GM12878 (cell line): ENCODE measurements at regions not wholly inside any gene's neighbourhood (a gene's known extent, or its start where the extent isn't known, plus 50 kb on each side); places are given as distances from the start of the nearest gene placed in this dataset.

ENCODE experiments used
- ATAC-seq: fragments of 200-7000 bp; cut with Tn5 transposase; 3 replicates; pipeline ENCODE4 v1.9.1; 2020; ENCODE audit warnings: mild to moderate bottlenecking, moderate library complexity
- BruUV-seq: library from RNA; stranded (reverse); fragments of 400-500 nt; replicated peaks from 2 replicates; lab custom pipeline; 2021; lab: Mats Ljungman, UMichigan
- CTCF ChIA-PET: fragments of 300-600 bp; sonication (Branson Sonifier 250); formaldehyde crosslinking; extraction: SDS; loops from one replicate; lab custom pipeline; 2021; ENCODE audit warnings: inconsistent platforms; lab: Yijun Ruan, JAX
- POLR2A ChIA-PET: fragments of 350-600 bp; formaldehyde crosslinking; extraction: SDS; loops from one replicate; lab custom pipeline; 2021; ENCODE audit warnings: inconsistent platforms; lab: Charles Lee
- RAD21 ChIA-PET: fragments of 300-600 bp; sonication (Branson Sonifier 250); formaldehyde crosslinking; loops from one replicate; lab custom pipeline; 2023; ENCODE audit warnings: antibody characterized with exemption; ENCODE audit not compliant: unreplicated experiment; lab: Charles Lee
- SMC1A ChIA-PET: fragments of 300-600 bp; sonication (Branson Sonifier 250); formaldehyde crosslinking; loops from one replicate; lab custom pipeline; 2023; ENCODE audit not compliant: unreplicated experiment, uncharacterized antibody; lab: Charles Lee
- DNase-seq: peaks from one replicate; pipeline ENCODE4 v3.0.0-alpha.2; 2011; ENCODE audit warnings: low read depth, low spot score
- FAIRE-seq: peaks from 3 replicates; lab custom pipeline; 2011; peaks lifted over from hg19 to GRCh38; lab: Jason Lieb, UNC
- H2AFZ ChIP-seq: 2 replicates; pipeline ENCODE4 v1.6.0; 2011; ENCODE audit warnings: low read depth, low read length, control low read depth; ENCODE audit not compliant: control insufficient read depth
- H3K27ac ChIP-seq: 2 replicates; pipeline ENCODE4 v1.5.1; 2011; ENCODE audit warnings: control low read depth; ENCODE audit not compliant: control insufficient read depth, insufficient read depth
- H3K27me3 ChIP-seq, 2 experiments: replicated peaks in 1 of 2; 2 replicates each; pipeline versions ENCODE4 v1.6.0 to v1.6.1; 2011; ENCODE audit warnings: low read length in 1 of 2; ENCODE audit not compliant: control insufficient read depth in 2 of 2, insufficient read depth in 2 of 2
- H3K36me3 ChIP-seq, 2 experiments: 2 replicates each; pipeline ENCODE4 v1.5.1; 2011; ENCODE audit warnings: low read length in 1 of 2; ENCODE audit not compliant: control insufficient read depth in 2 of 2, insufficient read depth in 2 of 2
- H3K4me1 ChIP-seq: 2 replicates; pipeline ENCODE4 v1.6.1; 2011; ENCODE audit warnings: mild to moderate bottlenecking, low read length, moderate library complexity, mixed read lengths; ENCODE audit not compliant: control insufficient read depth, insufficient read depth
- H3K4me2 ChIP-seq: 2 replicates; pipeline ENCODE4 v1.6.0; 2011; ENCODE audit warnings: control low read depth; ENCODE audit not compliant: control insufficient read depth, insufficient read depth
- H3K4me3 ChIP-seq: fragments of 200-600 bp; sonication (generic); 2 replicates; pipeline ENCODE4 v1.5.1; 2016
- H3K79me2 ChIP-seq: 2 replicates; pipeline ENCODE4 v1.6.0; 2011; ENCODE audit warnings: low read length; ENCODE audit not compliant: control insufficient read depth, insufficient read depth
- H3K9ac ChIP-seq: 2 replicates; pipeline ENCODE4 v1.8.0; 2011; ENCODE audit warnings: low read length, control low read depth, mixed read lengths; ENCODE audit not compliant: control insufficient read depth, insufficient read depth
- H3K9me3 ChIP-seq: replicated peaks from 3 replicates; pipeline ENCODE4 v1.5.1; 2011; ENCODE audit warnings: mild to moderate bottlenecking, low read length; ENCODE audit not compliant: control insufficient read depth, insufficient read depth
- H4K20me1 ChIP-seq: 2 replicates; pipeline ENCODE4 v1.6.0; 2011; ENCODE audit not compliant: control insufficient read depth, insufficient read depth
- IKZF2 ChIP-seq, 2 experiments: fragments of 450-650 bp; IDR thresholded peaks; 2 replicates each; pipeline ENCODE4 v1.6.1; 2017; ENCODE audit warnings: mild to moderate bottlenecking in 2 of 2, moderate library complexity in 2 of 2
- KDM1A ChIP-seq: fragments of 200-600 bp; sonication (generic); IDR thresholded peaks from 2 replicates; pipeline ENCODE4 v1.6.1; 2016; ENCODE audit warnings: borderline replicate concordance
- MYB ChIP-seq: fragments of 150-350 bp; IDR thresholded peaks from 2 replicates; pipeline ENCODE4 v1.6.1; 2014; ENCODE audit warnings: mild to moderate bottlenecking, low read depth, low read length, borderline replicate concordance
- PAX5 ChIP-seq: IDR thresholded peaks from 2 replicates; pipeline ENCODE4 v1.6.1; 2011; ENCODE audit warnings: low read depth, low read length, borderline replicate concordance
- PAX8 ChIP-seq: fragments of 450-650 bp; IDR thresholded peaks from 2 replicates; pipeline ENCODE4 v1.6.1; 2017; ENCODE audit warnings: mild to moderate bottlenecking, moderate library complexity
- REST ChIP-seq: IDR thresholded peaks from 2 replicates; pipeline ENCODE4 v1.6.1; 2012; ENCODE audit warnings: mild to moderate bottlenecking, low read depth, low read length
- WGBS: methylation state at CpG from one replicate; pipeline ENCODE4 v1.1.6; 2016; ENCODE audit warnings: low lambda C conversion rate; ENCODE audit not compliant: insufficient replicate concordance, insufficient coverage; ENCODE audit errors: missing lambda C conversion rate; 5-methylcytosine and 5-hydroxymethylcytosine counted together
- in situ Hi-C: fragments of 300-500 bp; cut with MboI; formaldehyde crosslinking; loops from 9 replicates; pipeline ENCODE4 v1.14.3; 2018; ENCODE audit warnings: mixed read lengths
- intact Hi-C: fragments of 100-400 bp; cut with micrococcal nuclease; formaldehyde crosslinking; loops from one replicate; pipeline ENCODE4 v1.14.2; 2022; ENCODE audit not compliant: unreplicated experiment
- TF ChIP-seq, protein P1 (sequence below): fragments of 450-650 bp; IDR thresholded peaks from 2 replicates; pipeline ENCODE4 v1.6.1; 2018; ENCODE audit warnings: borderline replicate concordance, mild to moderate bottlenecking; ENCODE audit not compliant: partially characterized antibody
- TF ChIP-seq, protein P2 (sequence below): fragments of 450-650 bp; formaldehyde crosslinking; IDR thresholded peaks from 2 replicates; pipeline ENCODE4 v1.5.0; 2022; ENCODE audit warnings: mild to moderate bottlenecking, missing genetic modification characterization

- intact Hi-C loops (no loop called here), in situ Hi-C loops (no loop called here)
Observed at GRCh38 chr14:44567997-44568396, 60.9 kb upstream of the FSCB start.

More at GRCh38 chr14:44567997-44568396, 60.9 kb upstream of the FSCB start:
- POLR2A ChIA-PET: no interaction called here
- H3K27ac ChIP-seq: no peak overlapping the region
- no peaks in the 10 kb centered on the region for H3K4me1 ChIP-seq
- ATAC-seq: no peak
- 0% methylated on average over 1 of the region's 1 CpG for WGBS
- SMC1A ChIA-PET: no interaction called here
- CTCF ChIA-PET: no interaction called here
- DNase-seq: no peak
- H3K4me3 ChIP-seq: no peak overlapping the region
- H3K4me2 ChIP-seq: no peak overlapping the region
- H3K79me2 ChIP-seq: no peaks in the 10 kb centered on the region
- no peaks in the 10 kb centered on the region for H4K20me1 ChIP-seq
- H3K27me3 ChIP-seq: no peaks in the 10 kb centered on the region
- no TSS peak for BruUV-seq
- H2AFZ ChIP-seq: no peak overlapping the region
- no peak overlapping the region for H3K9ac ChIP-seq
- no peaks in the 10 kb centered on the region for H3K36me3 ChIP-seq
- RAD21 ChIA-PET: no interaction called here
- FAIRE-seq: no peak
- H3K9me3 ChIP-seq: no peaks in the 10 kb centered on the region
- TF ChIP-seq PAX8 (no peak), IKZF2 (IDR thresholded peaks at IDR 0.05) (no peak), REST (no peak), KDM1A (no peak), PAX5 (no peak), MYB (no peak)
- TF ChIP-seq, protein P1, sequence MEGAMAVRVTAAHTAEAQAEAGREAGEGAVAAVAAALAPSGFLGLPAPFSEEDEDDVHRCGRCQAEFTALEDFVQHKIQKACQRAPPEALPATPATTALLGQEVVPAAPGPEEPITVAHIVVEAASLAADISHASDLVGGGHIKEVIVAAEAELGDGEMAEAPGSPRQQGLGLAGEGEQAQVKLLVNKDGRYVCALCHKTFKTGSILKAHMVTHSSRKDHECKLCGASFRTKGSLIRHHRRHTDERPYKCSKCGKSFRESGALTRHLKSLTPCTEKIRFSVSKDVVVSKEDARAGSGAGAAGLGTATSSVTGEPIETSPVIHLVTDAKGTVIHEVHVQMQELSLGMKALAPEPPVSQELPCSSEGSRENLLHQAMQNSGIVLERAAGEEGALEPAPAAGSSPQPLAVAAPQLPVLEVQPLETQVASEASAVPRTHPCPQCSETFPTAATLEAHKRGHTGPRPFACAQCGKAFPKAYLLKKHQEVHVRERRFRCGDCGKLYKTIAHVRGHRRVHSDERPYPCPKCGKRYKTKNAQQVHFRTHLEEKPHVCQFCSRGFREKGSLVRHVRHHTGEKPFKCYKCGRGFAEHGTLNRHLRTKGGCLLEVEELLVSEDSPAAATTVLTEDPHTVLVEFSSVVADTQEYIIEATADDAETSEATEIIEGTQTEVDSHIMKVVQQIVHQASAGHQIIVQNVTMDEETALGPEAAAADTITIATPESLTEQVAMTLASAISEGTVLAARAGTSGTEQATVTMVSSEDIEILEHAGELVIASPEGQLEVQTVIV: no peak
- TF ChIP-seq, protein P2, sequence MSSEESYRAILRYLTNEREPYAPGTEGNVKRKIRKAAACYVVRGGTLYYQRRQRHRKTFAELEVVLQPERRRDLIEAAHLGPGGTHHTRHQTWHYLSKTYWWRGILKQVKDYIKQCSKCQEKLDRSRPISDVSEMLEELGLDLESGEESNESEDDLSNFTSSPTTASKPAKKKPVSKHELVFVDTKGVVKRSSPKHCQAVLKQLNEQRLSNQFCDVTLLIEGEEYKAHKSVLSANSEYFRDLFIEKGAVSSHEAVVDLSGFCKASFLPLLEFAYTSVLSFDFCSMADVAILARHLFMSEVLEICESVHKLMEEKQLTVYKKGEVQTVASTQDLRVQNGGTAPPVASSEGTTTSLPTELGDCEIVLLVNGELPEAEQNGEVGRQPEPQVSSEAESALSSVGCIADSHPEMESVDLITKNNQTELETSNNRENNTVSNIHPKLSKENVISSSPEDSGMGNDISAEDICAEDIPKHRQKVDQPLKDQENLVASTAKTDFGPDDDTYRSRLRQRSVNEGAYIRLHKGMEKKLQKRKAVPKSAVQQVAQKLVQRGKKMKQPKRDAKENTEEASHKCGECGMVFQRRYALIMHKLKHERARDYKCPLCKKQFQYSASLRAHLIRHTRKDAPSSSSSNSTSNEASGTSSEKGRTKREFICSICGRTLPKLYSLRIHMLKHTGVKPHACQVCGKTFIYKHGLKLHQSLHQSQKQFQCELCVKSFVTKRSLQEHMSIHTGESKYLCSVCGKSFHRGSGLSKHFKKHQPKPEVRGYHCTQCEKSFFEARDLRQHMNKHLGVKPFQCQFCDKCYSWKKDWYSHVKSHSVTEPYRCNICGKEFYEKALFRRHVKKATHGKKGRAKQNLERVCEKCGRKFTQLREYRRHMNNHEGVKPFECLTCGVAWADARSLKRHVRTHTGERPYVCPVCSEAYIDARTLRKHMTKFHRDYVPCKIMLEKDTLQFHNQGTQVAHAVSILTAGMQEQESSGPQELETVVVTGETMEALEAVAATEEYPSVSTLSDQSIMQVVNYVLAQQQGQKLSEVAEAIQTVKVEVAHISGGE (CRISPR knock-in tag): no peak
- TF ChIP-seq, all 136 proteins: peak for 0
